Cardiac muscle cell (in vitro differentiated cells and primary cell): ENCODE measurements at regions not wholly inside any gene's neighbourhood (a gene's known extent, or its start where the extent isn't known, plus 50 kb on each side); places are given as distances from the start of the nearest gene placed in this dataset.

ENCODE experiments used
- DNase-seq, 2 donors: peaks; one replicate each; pipeline versions ENCODE4 v3.0.0 to v3.0.0-alpha.2; 2010 to 2017; ENCODE audit warnings: low read depth in 1 of 2, low spot score in 1 of 2
- H3K27ac ChIP-seq: fragments of 200-600 bp; sonication (generic); 2 replicates; pipeline ENCODE4 v1.5.1; 2016
- H3K27me3 ChIP-seq: fragments of 200-600 bp; sonication (generic); 2 replicates; pipeline ENCODE4 v1.6.0; 2016; ENCODE audit warnings: control low read depth
- H3K36me3 ChIP-seq: fragments of 200-600 bp; sonication (generic); 2 replicates; pipeline ENCODE4 v1.5.1; 2016; ENCODE audit warnings: control low read depth
- H3K4me1 ChIP-seq: fragments of 200-600 bp; sonication (generic); 2 replicates; pipeline ENCODE4 v1.8.1; 2017; ENCODE audit warnings: low read depth, mild to moderate bottlenecking, mixed run types
- H3K4me3 ChIP-seq: fragments of 200-600 bp; sonication (generic); 2 replicates; pipeline ENCODE4 v1.5.1; 2016; ENCODE audit warnings: mild to moderate bottlenecking
- H3K9me3 ChIP-seq: fragments of 200-600 bp; sonication (generic); 2 replicates; pipeline ENCODE4 v1.5.1; 2017; ENCODE audit warnings: low read depth, mild to moderate bottlenecking, control low read depth
- TF ChIP-seq, protein P1 (sequence below): IDR thresholded peaks from 2 replicates; pipeline ENCODE4 v1.5.1; 2012; ENCODE audit warnings: low read depth, mild to moderate bottlenecking, low read length

DNA sequence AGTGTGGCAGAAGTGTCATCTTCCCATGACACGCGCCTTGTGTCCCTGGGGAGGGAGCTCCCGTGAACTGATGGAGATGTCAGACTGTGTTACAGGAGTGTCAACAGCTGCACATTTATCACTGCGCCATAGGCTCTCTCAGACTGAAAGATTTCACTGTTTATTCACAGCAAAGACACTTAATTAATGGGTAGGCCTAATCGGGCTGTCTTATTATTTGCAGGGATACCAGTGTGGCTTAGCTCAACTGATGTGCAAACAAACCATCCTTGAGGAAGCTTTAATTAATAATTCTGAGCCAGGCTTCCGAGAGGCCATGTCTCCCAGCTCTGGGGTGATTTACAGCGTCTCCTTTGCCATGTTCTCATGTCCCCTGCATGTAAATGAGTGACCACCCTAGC, 771.0 kb downstream of the QKI start:
- no peak overlapping the region for H3K27ac ChIP-seq
- no peaks in the 10 kb centered on the region for H3K27me3 ChIP-seq
- no peak for DNase-seq
- no peaks in the 10 kb centered on the region for H3K9me3 ChIP-seq
- H3K36me3 ChIP-seq = no peaks in the 10 kb centered on the region
- TF ChIP-seq, protein P1, sequence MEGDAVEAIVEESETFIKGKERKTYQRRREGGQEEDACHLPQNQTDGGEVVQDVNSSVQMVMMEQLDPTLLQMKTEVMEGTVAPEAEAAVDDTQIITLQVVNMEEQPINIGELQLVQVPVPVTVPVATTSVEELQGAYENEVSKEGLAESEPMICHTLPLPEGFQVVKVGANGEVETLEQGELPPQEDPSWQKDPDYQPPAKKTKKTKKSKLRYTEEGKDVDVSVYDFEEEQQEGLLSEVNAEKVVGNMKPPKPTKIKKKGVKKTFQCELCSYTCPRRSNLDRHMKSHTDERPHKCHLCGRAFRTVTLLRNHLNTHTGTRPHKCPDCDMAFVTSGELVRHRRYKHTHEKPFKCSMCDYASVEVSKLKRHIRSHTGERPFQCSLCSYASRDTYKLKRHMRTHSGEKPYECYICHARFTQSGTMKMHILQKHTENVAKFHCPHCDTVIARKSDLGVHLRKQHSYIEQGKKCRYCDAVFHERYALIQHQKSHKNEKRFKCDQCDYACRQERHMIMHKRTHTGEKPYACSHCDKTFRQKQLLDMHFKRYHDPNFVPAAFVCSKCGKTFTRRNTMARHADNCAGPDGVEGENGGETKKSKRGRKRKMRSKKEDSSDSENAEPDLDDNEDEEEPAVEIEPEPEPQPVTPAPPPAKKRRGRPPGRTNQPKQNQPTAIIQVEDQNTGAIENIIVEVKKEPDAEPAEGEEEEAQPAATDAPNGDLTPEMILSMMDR = no peak
- no peaks in the 10 kb centered on the region for H3K4me1 ChIP-seq
- no peak overlapping the region for H3K4me3 ChIP-seq

- Histone ChIP-seq H3K36me3 (no peaks in the 10 kb centered on the region), H3K4me3 (no peak overlapping the region), H3K9me3 (no peaks in the 10 kb centered on the region), H3K27me3 (no peaks in the 10 kb centered on the region), H3K4me1 (no peaks in the 10 kb centered on the region), H3K27ac (no peak overlapping the region)
- TF ChIP-seq, protein P1 = no peak
- DNase-seq = no peak
These were observed 769.9 kb downstream of the QKI start for GRCh38 chr6:164184410-164184809.

- TF ChIP-seq, protein P1 = no peak
- no peaks in the 10 kb centered on the region for H3K36me3 ChIP-seq
- H3K27ac ChIP-seq = no peak overlapping the region
- H3K4me1 ChIP-seq = no peaks in the 10 kb centered on the region
- no peak overlapping the region for H3K4me3 ChIP-seq
- H3K9me3 ChIP-seq = no peaks in the 10 kb centered on the region
- no peak for DNase-seq
- H3K27me3 ChIP-seq = no peaks in the 10 kb centered on the region
These were observed 769.1 kb downstream of the QKI start for GRCh38 chr6:164183556-164184123.

DNA sequence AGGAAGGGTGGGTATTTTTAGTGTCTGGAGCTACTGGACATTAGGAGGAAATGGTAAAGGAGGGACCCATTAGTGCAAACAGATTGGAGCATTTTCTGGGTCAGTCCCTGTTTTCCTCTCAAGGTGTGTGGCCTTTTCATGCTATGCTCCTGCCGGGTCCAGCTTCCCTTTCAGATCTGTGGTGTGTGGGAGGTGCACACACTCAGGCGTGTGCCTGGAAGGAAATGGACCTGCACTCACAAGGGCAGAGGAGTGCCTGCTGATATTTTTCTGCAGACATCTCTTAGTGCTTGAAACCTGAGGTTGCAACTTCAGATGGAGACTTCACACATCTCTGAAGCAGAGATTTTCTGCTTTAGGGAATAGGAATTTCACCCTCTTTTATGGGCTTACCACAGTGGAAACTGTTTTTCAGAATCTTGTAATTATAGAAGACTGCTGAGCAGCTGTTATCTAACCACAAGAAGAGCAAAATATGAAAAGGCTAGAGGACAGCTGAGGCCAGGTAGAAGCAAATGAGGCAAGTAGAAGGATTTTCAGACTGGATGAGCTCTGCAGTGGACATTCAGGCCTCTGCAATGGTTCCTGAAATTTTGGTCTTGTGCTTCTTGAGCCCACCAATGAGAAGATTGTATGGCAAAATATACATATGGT, 764.3 kb downstream of the QKI start:
- DNase-seq = no peak
- TF ChIP-seq, protein P1 = no peak
- H3K4me1 ChIP-seq = no peaks in the 10 kb centered on the region
- no peaks in the 10 kb centered on the region for H3K27me3 ChIP-seq
- no peak overlapping the region for H3K4me3 ChIP-seq
- no peak overlapping the region for H3K27ac ChIP-seq
- no peaks in the 10 kb centered on the region for H3K9me3 ChIP-seq
- no peaks in the 10 kb centered on the region for H3K36me3 ChIP-seq

DNA sequence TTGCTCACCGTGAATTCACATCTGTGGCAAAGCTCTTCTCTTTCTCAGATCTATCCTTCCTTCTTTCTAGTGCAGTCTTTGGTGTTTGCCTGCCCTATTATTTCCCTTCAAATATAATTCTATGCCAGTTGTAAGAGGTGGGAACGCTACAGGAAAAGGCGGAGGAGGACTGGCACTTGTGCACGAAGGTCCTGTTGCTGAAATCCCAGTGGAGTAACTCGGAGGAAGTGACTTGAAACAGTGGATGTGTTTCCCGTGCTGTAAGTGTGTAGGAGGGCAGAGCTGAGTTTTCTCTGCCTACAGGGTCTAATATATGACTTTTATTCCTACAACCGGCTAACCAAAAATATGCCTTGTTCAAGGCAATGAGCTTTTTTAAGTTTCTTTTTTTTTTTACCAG, 754.8 kb downstream of the QKI start:
- Histone ChIP-seq H3K9me3 (no peaks in the 10 kb centered on the region), H3K4me3 (no peak overlapping the region), H3K4me1 (no peaks in the 10 kb centered on the region), H3K27ac (no peak overlapping the region), H3K27me3 (no peaks in the 10 kb centered on the region), H3K36me3 (no peaks in the 10 kb centered on the region)
- no peak for DNase-seq
- TF ChIP-seq, protein P1 = no peak
